ENCODE measurements at regions not wholly inside any gene's neighbourhood (a gene's known extent, or its start where the extent isn't known, plus 50 kb on each side); places are given as distances from the start of the nearest gene placed in this dataset.

DNA sequence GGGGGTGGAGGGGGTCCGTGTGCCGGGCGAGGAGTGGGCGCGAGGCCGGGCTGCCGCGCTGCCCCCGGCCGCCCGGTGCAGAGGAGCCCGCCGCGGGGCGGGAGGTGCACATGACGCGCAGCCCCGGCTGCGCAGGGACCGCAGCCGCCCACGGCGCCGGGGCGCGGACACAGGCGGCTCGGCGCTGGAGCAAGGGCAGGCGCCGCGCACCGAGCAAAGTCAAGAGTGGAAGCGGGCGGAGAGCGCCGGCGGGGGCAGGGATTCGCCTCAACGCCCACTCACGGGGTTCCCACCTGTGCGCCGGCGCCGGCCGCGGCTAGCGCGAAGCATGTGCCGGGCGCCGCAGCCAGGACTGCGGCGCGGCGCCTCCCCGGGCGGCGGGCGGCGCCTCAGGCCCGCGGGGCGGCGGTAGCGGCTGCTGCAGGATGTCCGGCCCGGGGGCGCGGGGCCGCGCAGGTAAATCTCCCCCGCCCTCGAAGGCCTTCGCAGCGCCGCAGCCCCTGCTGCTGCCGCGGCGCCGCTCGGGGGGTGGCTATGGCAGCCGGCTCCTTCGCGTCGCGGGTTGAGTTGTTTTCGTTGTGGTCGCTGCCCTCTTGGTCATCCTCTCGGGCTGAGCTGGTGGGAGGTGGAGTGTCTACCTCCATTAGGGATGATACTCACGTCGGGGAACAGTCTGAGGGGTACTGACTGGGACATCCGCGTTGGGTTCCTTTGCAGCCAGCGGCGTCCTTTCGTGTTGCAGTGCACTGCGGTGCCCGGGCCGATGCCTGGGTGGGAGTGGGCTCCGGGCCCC lies 216.3 kb upstream of the DTNA start:
- DNase-seq (no peak), ATAC-seq (ENCODE audit: low read depth) (peak; percentile 82)
- H3K14ac ChIP-seq (replicated peaks; ENCODE audit: low read depth, low read length): no peak overlapping the region
- H3K79me1 ChIP-seq (ENCODE audit: low read depth in 1 of 2, low read length in 2 of 2): no peaks in the 10 kb centered on the region
- H3K27ac ChIP-seq (ENCODE audit: insufficient read depth, low read length): no peak overlapping the region
- no peaks in the 10 kb centered on the region for H3K9me1 ChIP-seq (ENCODE audit: insufficient read depth, low read length)
- no peaks in the 10 kb centered on the region for H3K36me3 ChIP-seq (ENCODE audit: control insufficient read depth, insufficient read depth, low read length)
- no peak overlapping the region for H2AK9ac ChIP-seq (replicated peaks; ENCODE audit: low read depth, low read length, poor library complexity)
- no peak overlapping the region for H3K56ac ChIP-seq (ENCODE audit: extremely low read depth, insufficient read depth, low read length)
- peak overlapping the region; percentile 83 for H2AFZ ChIP-seq (replicated peaks; ENCODE audit: low read length, poor library complexity)
- H2BK20ac ChIP-seq (ENCODE audit: low read depth, low read length): no peak overlapping the region
- no peak overlapping the region for H4K5ac ChIP-seq (ENCODE audit: low read depth, low read length)
- no peak overlapping the region for H2BK120ac ChIP-seq (ENCODE audit: low read depth, low read length)
- H3K23ac ChIP-seq (ENCODE audit: low read depth, low read length): no peak overlapping the region
- H2BK15ac ChIP-seq (ENCODE audit: low read depth, low read length): no peak overlapping the region
- H3K4me2 ChIP-seq (ENCODE audit: low read depth, low read length): peak overlapping the region; percentile 80
- no peaks in the 10 kb centered on the region for H4K20me1 ChIP-seq (ENCODE audit: insufficient read depth, low read length)
- intact Hi-C loops (cut with micrococcal nuclease) (loop anchor here (5.0 kb wide), 1 partner anchor 294 kb away; no protein-coding TSS in a partner anchor), in situ Hi-C loops (cut with MboI; ENCODE audit: low sequenced_read_pairs) (no loop called here), dilution Hi-C loops (cut with HindIII; ENCODE audit: low sequenced_read_pairs, unreplicated experiment) (no loop called here)
- H3K4me1 ChIP-seq (ENCODE audit: control insufficient read depth, insufficient read depth, low read length): no peaks in the 10 kb centered on the region
- CTCF ChIA-PET: no interaction called here
- no peak overlapping the region for H4K8ac ChIP-seq (ENCODE audit: low read depth in 2 of 2, low read length in 2 of 2)
- H3K18ac ChIP-seq (ENCODE audit: low read depth, low read length): no peak overlapping the region
- POLR2A ChIA-PET (ENCODE audit: unreplicated experiment): no interaction called here
- H3K9me3 ChIP-seq (ENCODE audit: control insufficient read depth, insufficient read depth, low read length): no peaks in the 10 kb centered on the region; the same call in 1 of the 2 replicates
- H3K9ac ChIP-seq (ENCODE audit: low read depth, low read length): no peak overlapping the region
- no TSS peak for BruUV-seq (replicated peaks)
- no peak overlapping the region for H2BK5ac ChIP-seq (ENCODE audit: low read depth, low read length, poor library complexity, severe bottlenecking)
- WGBS, 2 experiments (ENCODE audit: extremely low coverage in 2 of 2, insufficient read length in 1 of 2): 0% methylated on average over 3 of the region's 101 CpGs; no CpG with 5 or more reads in 1 of the 2 experiments
- peak overlapping the region; percentile 44 for H3K4me3 ChIP-seq (ENCODE audit: insufficient read depth, low read depth, low read length)
- no peak overlapping the region for H4K91ac ChIP-seq (ENCODE audit: insufficient read depth, low read depth, low read length)
- peaks cover 11% of the 10 kb centered on the region for H3K27me3 ChIP-seq (ENCODE audit: control insufficient read depth, insufficient read depth, low read length)
- TF ChIP-seq CHD1 (IDR thresholded peaks at IDR 0.05; ENCODE audit: low read depth, low read length): no peak
- no peak for TF ChIP-seq MAZ (IDR thresholded peaks at IDR 0.05; ENCODE audit: borderline replicate concordance, low read depth, low read length)
- no peak for TF ChIP-seq BHLHE40 (IDR thresholded peaks at IDR 0.05; ENCODE audit: low read depth, low read length)
- TF ChIP-seq, protein P1, sequence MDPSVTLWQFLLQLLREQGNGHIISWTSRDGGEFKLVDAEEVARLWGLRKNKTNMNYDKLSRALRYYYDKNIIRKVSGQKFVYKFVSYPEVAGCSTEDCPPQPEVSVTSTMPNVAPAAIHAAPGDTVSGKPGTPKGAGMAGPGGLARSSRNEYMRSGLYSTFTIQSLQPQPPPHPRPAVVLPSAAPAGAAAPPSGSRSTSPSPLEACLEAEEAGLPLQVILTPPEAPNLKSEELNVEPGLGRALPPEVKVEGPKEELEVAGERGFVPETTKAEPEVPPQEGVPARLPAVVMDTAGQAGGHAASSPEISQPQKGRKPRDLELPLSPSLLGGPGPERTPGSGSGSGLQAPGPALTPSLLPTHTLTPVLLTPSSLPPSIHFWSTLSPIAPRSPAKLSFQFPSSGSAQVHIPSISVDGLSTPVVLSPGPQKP (IDR thresholded peaks at IDR 0.05; ENCODE audit: borderline replicate concordance, low read depth, low read length): no peak
- no peak for TF ChIP-seq FOS (IDR thresholded peaks at IDR 0.05; ENCODE audit: low read depth, low read length)
- TF ChIP-seq MAFK (IDR thresholded peaks at IDR 0.05; ENCODE audit: low read depth, low read length): no peak
- TF ChIP-seq NFE2L2 (IDR thresholded peaks at IDR 0.05; ENCODE audit: low read depth, low read length): no peak
- TF ChIP-seq, protein P2, sequence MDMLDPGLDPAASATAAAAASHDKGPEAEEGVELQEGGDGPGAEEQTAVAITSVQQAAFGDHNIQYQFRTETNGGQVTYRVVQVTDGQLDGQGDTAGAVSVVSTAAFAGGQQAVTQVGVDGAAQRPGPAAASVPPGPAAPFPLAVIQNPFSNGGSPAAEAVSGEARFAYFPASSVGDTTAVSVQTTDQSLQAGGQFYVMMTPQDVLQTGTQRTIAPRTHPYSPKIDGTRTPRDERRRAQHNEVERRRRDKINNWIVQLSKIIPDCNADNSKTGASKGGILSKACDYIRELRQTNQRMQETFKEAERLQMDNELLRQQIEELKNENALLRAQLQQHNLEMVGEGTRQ (IDR thresholded peaks at IDR 0.05; ENCODE audit: low read depth, low read length): no peak
- no peak for TF ChIP-seq CEBPB (IDR thresholded peaks at IDR 0.05; ENCODE audit: low read depth, low read length)
- no peak for TF ChIP-seq POLR2A (IDR thresholded peaks at IDR 0.05; ENCODE audit: low read depth, low read length)
- TF ChIP-seq, protein P3, sequence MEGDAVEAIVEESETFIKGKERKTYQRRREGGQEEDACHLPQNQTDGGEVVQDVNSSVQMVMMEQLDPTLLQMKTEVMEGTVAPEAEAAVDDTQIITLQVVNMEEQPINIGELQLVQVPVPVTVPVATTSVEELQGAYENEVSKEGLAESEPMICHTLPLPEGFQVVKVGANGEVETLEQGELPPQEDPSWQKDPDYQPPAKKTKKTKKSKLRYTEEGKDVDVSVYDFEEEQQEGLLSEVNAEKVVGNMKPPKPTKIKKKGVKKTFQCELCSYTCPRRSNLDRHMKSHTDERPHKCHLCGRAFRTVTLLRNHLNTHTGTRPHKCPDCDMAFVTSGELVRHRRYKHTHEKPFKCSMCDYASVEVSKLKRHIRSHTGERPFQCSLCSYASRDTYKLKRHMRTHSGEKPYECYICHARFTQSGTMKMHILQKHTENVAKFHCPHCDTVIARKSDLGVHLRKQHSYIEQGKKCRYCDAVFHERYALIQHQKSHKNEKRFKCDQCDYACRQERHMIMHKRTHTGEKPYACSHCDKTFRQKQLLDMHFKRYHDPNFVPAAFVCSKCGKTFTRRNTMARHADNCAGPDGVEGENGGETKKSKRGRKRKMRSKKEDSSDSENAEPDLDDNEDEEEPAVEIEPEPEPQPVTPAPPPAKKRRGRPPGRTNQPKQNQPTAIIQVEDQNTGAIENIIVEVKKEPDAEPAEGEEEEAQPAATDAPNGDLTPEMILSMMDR (conservative IDR thresholded peaks at IDR 0.05; ENCODE audit: low read depth, low read length): no peak
- TF ChIP-seq RCOR1 (IDR thresholded peaks at IDR 0.05; ENCODE audit: insufficient replicate concordance, low read length): no peak
- TF ChIP-seq SMC3 (IDR thresholded peaks at IDR 0.05; ENCODE audit: low read depth, low read length): no peak
- no peak for TF ChIP-seq RFX5 (IDR thresholded peaks at IDR 0.05; ENCODE audit: low read depth, low read length)
- TF ChIP-seq MXI1 (IDR thresholded peaks at IDR 0.05; ENCODE audit: borderline replicate concordance, low read depth, low read length): no peak
- no peak for TF ChIP-seq RAD21 (IDR thresholded peaks at IDR 0.05; ENCODE audit: low read length)
- H3K4ac ChIP-seq (ENCODE audit: low read depth, low read length): no peak overlapping the region
- no peak overlapping the region for H2AK5ac ChIP-seq (ENCODE audit: low read depth, low read length)
